ENCODE measurements at regions not wholly inside any gene's neighbourhood (a gene's known extent, or its start where the extent isn't known, plus 50 kb on each side); places are given as distances from the start of the nearest gene placed in this dataset.
"Not testable (repeated sequence)": the region's sequence is repeated elsewhere in the genome, so short reads cannot be mapped to it uniquely, and the experiment has no call there.

GRCh38 chr14:81737938-81738337 lies 204.3 kb upstream of the SEL1L start:
- Mint-ChIP-seq H3K4me1 (no peaks in the 10 kb centered on the region), H3K4me3 (no peak overlapping the region), H3K27ac (no peak overlapping the region), H3K27me3 (no peaks in the 10 kb centered on the region), H3K9me3 (ENCODE audit: low read depth) (no peaks in the 10 kb centered on the region), H3K36me3 (no peaks in the 10 kb centered on the region)
- ATAC-seq (no peak), DNase-seq (no peak)
- CTCF ChIA-PET, result interaction anchor here (1.3 kb wide), 1 partner anchor 21 kb away, joined by 3 read pairs; no protein-coding TSS in a partner anchor

- DNase-seq (no peak), ATAC-seq (no peak)
- CTCF ChIA-PET, result interaction anchor here (1.3 kb wide), 1 partner anchor 23 kb away, joined by 3 read pairs; no protein-coding TSS in a partner anchor
- Mint-ChIP-seq H3K4me1 (no peaks in the 10 kb centered on the region), H3K27me3 (no peaks in the 10 kb centered on the region), H3K27ac (no peak overlapping the region), H3K36me3 (no peaks in the 10 kb centered on the region), H3K9me3 (ENCODE audit: low read depth) (no peaks in the 10 kb centered on the region), H3K4me3 (no peak overlapping the region)
These were observed 205.4 kb upstream of the SEL1L start for GRCh38 chr14:81738946-81739659.

DNA sequence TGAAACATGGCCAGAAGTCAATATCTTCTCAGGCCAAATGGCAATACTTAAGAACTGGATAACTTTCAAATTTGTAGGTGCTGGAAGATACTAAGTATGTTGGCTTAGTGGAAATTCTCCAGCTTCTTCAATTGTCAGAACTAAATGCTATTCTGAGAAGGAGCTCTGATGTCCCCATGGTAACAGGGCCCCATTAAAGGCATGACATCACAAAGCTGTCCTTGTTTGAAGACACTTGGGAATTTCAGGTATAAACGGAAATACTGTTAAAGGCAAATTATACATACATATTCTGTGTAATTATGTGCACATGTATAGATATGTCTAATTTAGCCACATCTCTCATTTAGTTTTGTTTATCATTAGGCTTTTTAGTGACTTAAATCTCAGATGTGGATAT lies 210.0 kb upstream of the SEL1L start:
- Mint-ChIP-seq H3K9me3 (ENCODE audit: low read depth) (no peaks in the 10 kb centered on the region), H3K4me1 (no peaks in the 10 kb centered on the region), H3K27ac (no peak overlapping the region), H3K27me3 (no peaks in the 10 kb centered on the region), H3K36me3 (no peaks in the 10 kb centered on the region), H3K4me3 (no peak overlapping the region)
- ATAC-seq, result no peak
- no peak for DNase-seq
- CTCF ChIA-PET, result no interaction called here

- DNase-seq, result no peak
- Mint-ChIP-seq H3K4me3 (no peak overlapping the region), H3K27me3 (no peaks in the 10 kb centered on the region), H3K36me3 (no peaks in the 10 kb centered on the region), H3K4me1 (no peaks in the 10 kb centered on the region), H3K9me3 (ENCODE audit: low read depth) (no peaks in the 10 kb centered on the region), H3K27ac (no peak overlapping the region)
- CTCF ChIA-PET, result no interaction called here
- ATAC-seq, result no peak
These were observed 217.5 kb upstream of the SEL1L start for GRCh38 chr14:81751198-81751597.

- no peaks in the 10 kb centered on the region for H3K27me3 Mint-ChIP-seq
- no peaks in the 10 kb centered on the region for H3K4me1 Mint-ChIP-seq
- no peak overlapping the region for H3K4me3 Mint-ChIP-seq
- no peak overlapping the region for H3K27ac Mint-ChIP-seq
- no peak for DNase-seq
- CTCF ChIA-PET, result no interaction called here
- H3K9me3 Mint-ChIP-seq (ENCODE audit: low read depth), result no peaks in the 10 kb centered on the region
- H3K36me3 Mint-ChIP-seq, result no peaks in the 10 kb centered on the region
- ATAC-seq, result no peak
These were observed 225.9 kb upstream of the SEL1L start for GRCh38 chr14:81759541-81759940.

- DNase-seq, result no peak
- Mint-ChIP-seq H3K27me3 (no peaks in the 10 kb centered on the region), H3K9me3 (ENCODE audit: low read depth) (no peaks in the 10 kb centered on the region), H3K36me3 (no peaks in the 10 kb centered on the region), H3K4me1 (no peaks in the 10 kb centered on the region), H3K4me3 (no peak overlapping the region), H3K27ac (no peak overlapping the region)
- CTCF ChIA-PET, result no interaction called here
- ATAC-seq, result no peak
These were observed 232.1 kb upstream of the SEL1L start for GRCh38 chr14:81765651-81766275.

- no peak overlapping the region for H3K4me3 Mint-ChIP-seq
- H3K9me3 Mint-ChIP-seq (ENCODE audit: low read depth), result no peaks in the 10 kb centered on the region
- H3K36me3 Mint-ChIP-seq, result no peaks in the 10 kb centered on the region
- no peak for ATAC-seq
- DNase-seq, result no peak
- no peak overlapping the region for H3K27ac Mint-ChIP-seq
- CTCF ChIA-PET, result no interaction called here
- no peaks in the 10 kb centered on the region for H3K27me3 Mint-ChIP-seq
- no peaks in the 10 kb centered on the region for H3K4me1 Mint-ChIP-seq
These were observed 232.8 kb upstream of the SEL1L start for GRCh38 chr14:81766321-81766915.

DNA sequence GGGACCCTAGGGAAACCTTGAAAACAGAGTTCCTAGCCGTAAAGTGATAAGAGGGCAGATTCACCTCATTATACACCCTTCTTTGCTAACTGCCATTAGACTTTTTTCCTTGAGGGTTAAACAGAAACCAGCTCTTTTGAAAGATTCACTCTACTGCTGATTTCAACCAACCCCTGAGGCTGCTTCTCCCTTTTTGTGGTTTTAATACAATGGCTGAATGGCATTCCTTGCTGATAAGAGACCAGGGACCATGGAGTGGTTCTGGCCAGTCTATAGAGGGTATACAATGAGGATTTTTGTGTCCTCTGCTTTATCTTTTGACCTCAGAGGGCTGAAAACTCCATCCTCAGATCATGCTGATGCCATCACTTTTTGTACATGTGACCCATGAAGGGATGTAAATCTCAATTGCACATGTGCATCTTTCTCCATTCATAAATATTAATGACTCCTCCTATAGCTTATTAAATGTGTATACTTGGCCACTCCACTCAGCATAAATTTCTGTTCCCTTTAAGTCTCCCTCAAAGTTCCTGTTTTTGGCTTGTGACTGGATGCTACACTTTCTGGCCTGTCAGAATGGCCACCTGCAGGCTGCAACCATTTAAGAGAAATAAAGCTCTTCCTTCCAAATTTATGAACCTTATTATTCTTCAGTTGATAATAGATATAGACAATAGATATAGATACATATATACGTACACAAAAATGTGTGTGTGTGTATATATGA lies 233.8 kb upstream of the SEL1L start:
- Mint-ChIP-seq H3K27ac (no peak overlapping the region), H3K4me1 (no peaks in the 10 kb centered on the region), H3K36me3 (no peaks in the 10 kb centered on the region), H3K9me3 (ENCODE audit: low read depth) (no peaks in the 10 kb centered on the region), H3K27me3 (no peaks in the 10 kb centered on the region), H3K4me3 (no peak overlapping the region)
- no peak for ATAC-seq
- CTCF ChIA-PET, result no interaction called here
- DNase-seq, result no peak

DNA sequence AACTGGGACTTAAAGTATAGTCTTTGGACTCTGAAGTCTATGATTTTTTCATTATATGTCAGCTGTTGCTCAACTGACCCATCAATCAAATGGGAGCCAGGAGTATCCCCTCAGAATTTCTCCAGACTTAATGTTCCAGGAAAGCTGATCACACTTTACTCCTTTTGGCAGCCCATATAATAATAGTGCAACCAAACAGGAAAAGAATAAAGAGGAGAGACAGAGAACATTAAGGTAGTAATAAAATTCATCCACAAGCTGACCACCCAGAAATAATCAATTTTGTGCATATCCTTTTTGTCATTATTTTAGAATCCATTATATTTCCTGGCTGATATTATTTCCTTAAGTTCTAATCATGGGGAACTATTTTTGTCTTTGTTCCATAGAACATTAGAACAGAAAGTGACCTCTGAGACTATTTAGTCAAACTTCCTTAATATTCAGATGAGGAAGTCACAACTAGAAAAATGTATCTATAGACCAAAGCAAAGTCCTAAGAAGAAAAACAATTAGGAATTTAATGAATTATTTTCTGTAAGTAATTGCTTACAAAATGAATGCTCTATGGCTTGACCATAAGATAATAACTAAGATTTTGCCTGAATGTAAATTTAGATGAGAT lies 238.1 kb upstream of the SEL1L start:
- Mint-ChIP-seq H3K27me3 (no peaks in the 10 kb centered on the region), H3K4me3 (no peak overlapping the region), H3K27ac (no peak overlapping the region), H3K4me1 (no peaks in the 10 kb centered on the region), H3K9me3 (ENCODE audit: low read depth) (no peaks in the 10 kb centered on the region), H3K36me3 (no peaks in the 10 kb centered on the region)
- DNase-seq (no peak), ATAC-seq (no peak)
- CTCF ChIA-PET, result no interaction called here

DNA sequence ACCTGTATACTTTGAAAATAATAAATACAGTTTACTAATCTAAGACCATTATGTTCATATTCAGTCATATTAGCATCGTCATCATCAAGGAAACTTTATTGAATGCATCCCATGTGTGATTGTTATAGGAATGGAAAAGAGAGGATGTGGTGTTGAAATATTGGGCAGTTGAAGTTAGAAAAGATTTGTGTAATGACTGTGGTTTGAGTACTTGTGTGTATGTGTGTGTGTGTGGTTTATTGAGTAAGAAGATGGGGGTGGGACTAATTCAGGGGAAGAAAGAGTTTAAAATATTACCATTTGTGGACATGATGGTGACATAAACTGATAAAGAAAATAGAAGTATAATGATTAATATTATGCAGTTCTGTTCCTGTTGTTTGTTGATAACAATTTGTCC lies 238.7 kb upstream of the SEL1L start:
- CTCF ChIA-PET, result no interaction called here
- no peak for ATAC-seq
- no peak overlapping the region for H3K4me3 Mint-ChIP-seq
- H3K9me3 Mint-ChIP-seq (ENCODE audit: low read depth), result no peaks in the 10 kb centered on the region
- H3K36me3 Mint-ChIP-seq, result no peaks in the 10 kb centered on the region
- no peaks in the 10 kb centered on the region for H3K27me3 Mint-ChIP-seq
- no peak for DNase-seq
- no peaks in the 10 kb centered on the region for H3K4me1 Mint-ChIP-seq
- no peak overlapping the region for H3K27ac Mint-ChIP-seq

DNA sequence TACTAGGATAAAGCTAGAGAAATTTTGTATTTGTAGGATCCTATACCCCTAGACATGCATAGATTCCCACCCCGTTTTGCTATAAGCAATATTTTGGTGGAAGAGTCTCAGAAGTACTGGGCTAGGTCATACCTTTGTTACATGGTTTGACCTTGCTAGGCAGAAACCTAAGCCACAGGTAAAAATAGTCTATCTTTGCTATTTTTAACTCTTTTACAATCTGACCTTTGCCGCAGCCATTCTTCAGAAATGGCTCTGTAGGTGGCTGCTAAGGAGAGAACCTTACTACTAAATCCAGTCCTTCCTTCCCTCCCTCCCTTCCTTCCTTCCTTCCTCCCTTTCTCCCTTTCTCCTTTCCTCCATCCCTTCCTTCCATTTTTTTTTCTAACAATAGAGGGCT lies 242.9 kb upstream of the SEL1L start:
- Mint-ChIP-seq H3K27ac (no peak overlapping the region), H3K4me3 (no peak overlapping the region), H3K27me3 (no peaks in the 10 kb centered on the region), H3K36me3 (no peaks in the 10 kb centered on the region), H3K9me3 (ENCODE audit: low read depth) (no peaks in the 10 kb centered on the region), H3K4me1 (no peaks in the 10 kb centered on the region)
- ATAC-seq, result no peak
- DNase-seq, result no peak
- CTCF ChIA-PET, result no interaction called here

GRCh38 chr14:81781798-81782197 lies 248.1 kb upstream of the SEL1L start:
- H3K36me3 Mint-ChIP-seq; CTCF ChIA-PET; H3K4me1 Mint-ChIP-seq; H3K4me3 Mint-ChIP-seq; DNase-seq; H3K27ac Mint-ChIP-seq; H3K9me3 Mint-ChIP-seq (ENCODE audit: low read depth); H3K27me3 Mint-ChIP-seq; ATAC-seq: not testable (repeated sequence)

DNA sequence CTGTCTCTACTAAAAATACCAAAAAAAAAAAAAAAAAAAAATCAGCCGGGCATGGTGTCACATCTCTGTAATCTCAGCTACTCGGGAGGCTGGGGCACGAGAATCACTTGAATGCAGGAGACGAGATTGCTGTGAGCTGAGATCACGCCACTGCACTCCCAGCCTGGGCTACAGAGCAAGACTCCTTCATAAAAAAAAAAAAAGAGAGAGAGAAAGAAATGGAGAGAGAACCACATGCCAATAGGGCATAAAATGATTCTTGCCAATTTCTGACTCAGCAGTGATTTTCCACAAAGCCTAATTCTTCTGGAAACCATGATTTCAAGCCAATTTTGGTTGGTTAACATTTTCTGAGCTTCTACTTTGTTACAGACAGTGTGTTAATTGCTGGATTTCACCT lies 250.4 kb upstream of the SEL1L start:
- H3K27me3 Mint-ChIP-seq, result no peaks in the 10 kb centered on the region
- DNase-seq (no peak), ATAC-seq (no peak)
- CTCF ChIA-PET, result no interaction called here
- H3K4me1 Mint-ChIP-seq, result no peaks in the 10 kb centered on the region
- H3K9me3 Mint-ChIP-seq (ENCODE audit: low read depth), result peaks cover 5% of the 10 kb centered on the region
- H3K27ac Mint-ChIP-seq, result no peak overlapping the region
- no peak overlapping the region for H3K4me3 Mint-ChIP-seq
- no peaks in the 10 kb centered on the region for H3K36me3 Mint-ChIP-seq

Data from activated CD8-positive, alpha-beta memory T cell treated with anti-CD3 and anti-CD28 coated beads, Interleukin-2, amount 10 ng/mL, durations not matched to agents 7 days and 5 days (primary cell).